ENCODE measurements at regions not wholly inside any gene's neighbourhood (a gene's known extent, or its start where the extent isn't known, plus 50 kb on each side); places are given as distances from the start of the nearest gene placed in this dataset.

DNA sequence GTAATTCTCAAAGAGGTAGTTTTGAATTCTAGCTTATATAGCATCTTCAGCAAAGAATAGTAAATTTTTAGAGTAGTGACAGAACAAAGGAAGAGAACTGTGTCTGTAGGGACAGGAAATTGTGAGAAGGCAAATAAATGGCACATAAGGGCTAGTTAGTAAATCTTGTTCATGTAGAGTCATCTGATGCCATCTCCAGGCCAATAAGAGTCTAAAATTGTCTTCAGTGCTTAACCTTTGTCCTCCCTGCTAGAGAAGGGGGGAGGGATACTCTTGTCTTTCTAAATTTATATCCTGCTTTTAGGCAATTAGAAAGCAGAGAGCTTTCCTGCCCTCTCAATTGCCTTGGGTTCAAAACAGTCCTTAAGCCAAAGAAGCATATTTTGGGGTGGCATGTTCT is 87.0 kb upstream of the DNAJC19 start:
- Mint-ChIP-seq H3K27ac (ENCODE audit: unreplicated experiment) (no peak overlapping the region), H3K4me3 (ENCODE audit: unreplicated experiment) (no peak overlapping the region), H3K36me3 (ENCODE audit: unreplicated experiment) (no peaks in the 10 kb centered on the region), H3K27me3 (ENCODE audit: unreplicated experiment) (no peaks in the 10 kb centered on the region), H3K9me3 (ENCODE audit: unreplicated experiment) (peaks cover 27% of the 10 kb centered on the region), H3K4me1 (ENCODE audit: unreplicated experiment) (no peaks in the 10 kb centered on the region)
- TF ChIP-seq CTCF (IDR thresholded peaks at IDR 0.05), result no peak
- no peak for DNase-seq (ENCODE audit: extremely low spot score, unreplicated experiment)

DNA sequence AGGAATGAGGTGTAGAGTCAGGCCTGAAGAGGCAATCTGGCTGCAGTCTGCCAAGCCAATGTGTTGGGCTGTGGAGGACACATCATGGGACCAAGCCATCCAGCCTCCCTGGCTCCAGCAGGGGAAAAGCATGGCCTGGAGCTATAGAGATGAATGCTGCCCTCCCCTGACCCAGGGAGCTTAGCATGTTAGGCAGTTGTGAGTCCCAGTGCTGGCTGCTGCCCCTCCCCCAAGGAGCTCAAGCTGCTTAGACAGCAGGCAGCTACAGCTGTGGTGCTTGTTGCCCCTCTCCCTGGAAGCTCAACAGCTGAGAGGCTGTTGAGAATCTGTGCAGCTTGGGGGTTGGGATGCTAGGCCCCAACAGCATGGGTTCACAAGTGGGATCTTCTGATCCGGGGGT is 85.6 kb upstream of the DNAJC19 start:
- TF ChIP-seq CTCF (IDR thresholded peaks at IDR 0.05), result no peak
- Mint-ChIP-seq H3K27me3 (ENCODE audit: unreplicated experiment) (no peaks in the 10 kb centered on the region), H3K4me3 (ENCODE audit: unreplicated experiment) (no peak overlapping the region), H3K4me1 (ENCODE audit: unreplicated experiment) (no peaks in the 10 kb centered on the region), H3K9me3 (ENCODE audit: unreplicated experiment) (peaks cover 31% of the 10 kb centered on the region), H3K36me3 (ENCODE audit: unreplicated experiment) (no peaks in the 10 kb centered on the region), H3K27ac (ENCODE audit: unreplicated experiment) (no peak overlapping the region)
- DNase-seq (ENCODE audit: extremely low spot score, unreplicated experiment), result no peak

GRCh38 chr3:181066143-181067087 is 76.9 kb upstream of the DNAJC19 start:
- Mint-ChIP-seq H3K27ac (ENCODE audit: unreplicated experiment) (no peak overlapping the region), H3K4me1 (ENCODE audit: unreplicated experiment) (no peaks in the 10 kb centered on the region), H3K27me3 (ENCODE audit: unreplicated experiment) (no peaks in the 10 kb centered on the region), H3K36me3 (ENCODE audit: unreplicated experiment) (no peaks in the 10 kb centered on the region), H3K9me3 (ENCODE audit: unreplicated experiment) (peaks cover 3% of the 10 kb centered on the region), H3K4me3 (ENCODE audit: unreplicated experiment) (no peak overlapping the region)
- no peak for DNase-seq (ENCODE audit: extremely low spot score, unreplicated experiment)
- TF ChIP-seq CTCF (IDR thresholded peaks at IDR 0.05), result no peak

DNA sequence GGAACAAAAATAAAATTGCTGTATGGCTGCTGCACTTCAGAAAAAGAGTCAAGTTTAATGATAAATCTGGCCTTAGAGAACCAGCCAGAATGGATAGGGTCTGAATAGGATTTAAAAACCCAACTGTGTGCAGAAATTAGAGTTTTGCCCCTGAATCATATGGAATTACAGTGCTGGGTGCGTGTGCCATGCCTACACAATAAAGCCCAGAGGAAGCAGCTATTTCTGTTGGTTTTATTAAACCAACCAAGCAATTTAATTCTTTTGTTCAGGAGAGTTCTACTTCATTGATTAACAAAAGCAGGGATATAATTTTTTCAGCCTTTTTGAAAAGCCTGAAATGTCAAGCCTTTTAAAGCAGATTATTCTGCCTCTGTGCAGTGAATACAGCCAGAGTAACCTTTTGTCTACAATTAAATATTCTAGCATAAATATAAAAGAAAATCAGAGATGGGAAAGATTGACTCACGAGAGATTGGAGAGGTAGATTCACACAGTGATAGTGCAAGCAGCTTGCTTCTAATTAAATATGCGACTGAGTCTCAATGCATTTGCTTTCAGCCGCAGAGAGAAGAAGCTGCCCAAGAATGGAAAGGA is 66.7 kb upstream of the DNAJC19 start:
- DNase-seq (ENCODE audit: extremely low spot score, unreplicated experiment), result no peak
- no peak overlapping the region for H3K4me3 Mint-ChIP-seq (ENCODE audit: unreplicated experiment)
- no peak overlapping the region for H3K27ac Mint-ChIP-seq (ENCODE audit: unreplicated experiment)
- no peaks in the 10 kb centered on the region for H3K9me3 Mint-ChIP-seq (ENCODE audit: unreplicated experiment)
- no peaks in the 10 kb centered on the region for H3K4me1 Mint-ChIP-seq (ENCODE audit: unreplicated experiment)
- H3K36me3 Mint-ChIP-seq (ENCODE audit: unreplicated experiment), result no peaks in the 10 kb centered on the region
- TF ChIP-seq CTCF (IDR thresholded peaks at IDR 0.05), result no peak
- H3K27me3 Mint-ChIP-seq (ENCODE audit: unreplicated experiment), result no peaks in the 10 kb centered on the region

- H3K4me3 Mint-ChIP-seq (ENCODE audit: unreplicated experiment), result no peak overlapping the region
- no peaks in the 10 kb centered on the region for H3K36me3 Mint-ChIP-seq (ENCODE audit: unreplicated experiment)
- H3K9me3 Mint-ChIP-seq (ENCODE audit: unreplicated experiment), result peaks cover 3% of the 10 kb centered on the region
- DNase-seq (ENCODE audit: extremely low spot score, unreplicated experiment), result no peak
- H3K27ac Mint-ChIP-seq (ENCODE audit: unreplicated experiment), result no peak overlapping the region
- H3K27me3 Mint-ChIP-seq (ENCODE audit: unreplicated experiment), result no peaks in the 10 kb centered on the region
- no peaks in the 10 kb centered on the region for H3K4me1 Mint-ChIP-seq (ENCODE audit: unreplicated experiment)
- TF ChIP-seq CTCF (IDR thresholded peaks at IDR 0.05), result no peak
These were observed 65.0 kb upstream of the DNAJC19 start for GRCh38 chr3:181054538-181054937.

All from osteocyte (in vitro differentiated cells).